Anterior cingulate cortex (tissue), 58 donors: ENCODE measurements at regions not wholly inside any gene's neighbourhood (a gene's known extent, or its start where the extent isn't known, plus 50 kb on each side); places are given as distances from the start of the nearest gene placed in this dataset.
A peak's percentile ranks its signal among the peaks of the same experiment; 100 is the strongest.

Experiments used
- DNase-seq, 58 donors: peaks; one replicate each; lab custom pipeline; 2025; lab: John Stamatoyannopoulos, UW

- DNase-seq = no peak
Measured at GRCh38 chrX:120819126-120819525, 56.5 kb downstream of the CT47B1 start.

- DNase-seq = no peak
Measured at GRCh38 chrX:120813982-120814381, 61.7 kb downstream of the CT47B1 start.

- no peak for DNase-seq
Measured at GRCh38 chrX:120801426-120801825, 74.2 kb downstream of the CT47B1 start.

- no peak for DNase-seq
Measured at GRCh38 chrX:120797188-120797851, 78.3 kb downstream of the CT47B1 start.

GRCh38 chrX:120795301-120795700 lies 80.4 kb downstream of the CT47B1 start:
- no peak for DNase-seq

- DNase-seq = no peak
Measured at GRCh38 chrX:120794525-120794975, 81.1 kb downstream of the CT47B1 start.

- no peak for DNase-seq
Measured at GRCh38 chrX:120793098-120793497, 82.6 kb downstream of the CT47B1 start.

GRCh38 chrX:120791013-120791643 lies 84.5 kb downstream of the CT47B1 start:
- peak in 18 of 58 donors; percentile 0 to 47 (median 4) for DNase-seq

- DNase-seq = peak in 1 of 58 donors; percentile 4
Measured at GRCh38 chrX:120790552-120790951, 85.1 kb downstream of the CT47B1 start.

- peak in 34 of 58 donors; percentile 0 to 81 (median 6) for DNase-seq
Measured at GRCh38 chrX:120790118-120790517, 85.5 kb downstream of the CT47B1 start.

- no peak for DNase-seq
Measured at GRCh38 chrX:120781403-120781802, 94.3 kb downstream of the CT47B1 start.

- no peak for DNase-seq
Measured at GRCh38 chrX:120775959-120776358, 99.7 kb downstream of the CT47B1 start.

- DNase-seq = no peak
Measured at GRCh38 chrX:120774606-120775005, 101.1 kb downstream of the CT47B1 start.

GRCh38 chrX:120773801-120774200 lies 101.9 kb downstream of the CT47B1 start:
- no peak for DNase-seq

GRCh38 chrX:120769576-120770341 lies 105.9 kb downstream of the CT47B1 start:
- peak in 1 of 58 donors; percentile 0 for DNase-seq

GRCh38 chrX:120768681-120769080 lies 107.0 kb downstream of the CT47B1 start:
- no peak for DNase-seq

GRCh38 chrX:120768254-120768653 lies 107.4 kb downstream of the CT47B1 start:
- DNase-seq = no peak

GRCh38 chrX:120763269-120763668 lies 112.4 kb downstream of the CT47B1 start:
- DNase-seq = no peak

GRCh38 chrX:120761810-120762209 lies 113.9 kb downstream of the CT47B1 start:
- no peak for DNase-seq

- DNase-seq = no peak
Measured at GRCh38 chrX:120759685-120760084, 116.0 kb downstream of the CT47B1 start.

GRCh38 chrX:120755066-120755846 lies 120.4 kb downstream of the CT47B1 start:
- no peak for DNase-seq
